ENCODE measurements at regions not wholly inside any gene's neighbourhood (a gene's known extent, or its start where the extent isn't known, plus 50 kb on each side); places are given as distances from the start of the nearest gene placed in this dataset.

DNA sequence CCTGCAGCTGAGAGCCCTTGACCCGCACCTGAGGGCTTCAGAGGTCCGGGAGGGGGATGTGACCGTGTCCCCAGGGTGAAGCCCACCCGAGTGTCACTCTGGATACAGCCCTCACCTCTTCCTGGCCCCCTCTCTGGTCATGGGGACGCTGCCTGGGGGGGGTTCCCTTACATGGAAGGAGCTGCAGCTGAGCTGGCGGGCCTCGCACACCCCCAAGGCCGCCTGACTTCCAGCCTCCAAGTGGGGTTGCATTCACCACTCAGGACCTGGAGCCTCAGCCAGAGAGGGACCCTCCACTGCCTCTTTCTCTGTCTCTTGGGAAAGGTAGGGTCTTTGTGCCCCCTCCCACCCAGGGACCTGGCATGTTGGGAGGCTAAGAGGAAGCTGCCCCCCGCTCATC lies 284.6 kb downstream of the SEC14L1 start:
- no peak for DNase-seq (ENCODE audit: extremely low read depth, low read depth)
- TF ChIP-seq CTCF (IDR thresholded peaks at IDR 0.05; ENCODE audit: low read depth, low read length) = no peak

DNA sequence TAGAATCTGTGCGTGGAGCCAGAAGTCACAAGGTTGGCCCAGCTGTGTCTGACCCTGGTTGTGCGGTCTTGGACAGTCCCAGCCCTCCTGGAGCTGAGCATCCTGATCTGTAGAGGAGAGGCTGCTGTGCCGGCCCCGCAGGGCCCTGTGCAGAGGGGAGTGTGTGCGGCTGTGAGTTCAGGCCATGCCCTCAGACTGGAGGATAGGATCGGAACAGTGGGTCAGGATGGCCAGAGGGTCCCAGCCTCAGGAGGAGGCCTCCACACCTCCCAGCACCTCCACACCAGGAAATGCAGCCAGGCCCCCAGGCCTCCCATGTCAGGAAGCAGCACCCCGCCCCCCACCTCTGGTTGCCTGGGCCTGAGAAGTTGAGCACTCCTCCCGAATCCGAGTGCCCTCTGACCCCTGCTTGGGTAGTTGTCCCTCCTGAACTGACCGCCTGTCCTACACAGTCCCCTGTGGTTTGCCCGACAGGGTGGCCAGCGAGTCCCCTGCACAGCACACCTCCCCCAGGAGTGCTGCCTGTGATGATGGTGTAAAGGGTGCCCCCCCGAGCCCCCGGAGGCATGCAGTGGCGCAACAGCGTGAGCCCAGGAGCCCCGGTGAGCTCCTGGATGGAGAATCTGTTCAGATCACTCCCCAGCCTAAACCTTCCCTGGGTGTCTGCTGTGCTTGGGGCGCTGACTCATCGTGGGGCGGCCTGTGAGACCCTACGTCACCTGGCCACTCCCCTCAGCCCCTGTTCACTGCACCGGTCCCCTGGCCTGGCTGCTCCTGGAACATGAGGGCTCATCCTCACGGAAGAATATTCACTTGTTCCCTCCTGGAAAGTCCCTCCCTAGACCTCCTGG lies 285.2 kb downstream of the SEC14L1 start:
- no peak for DNase-seq (ENCODE audit: extremely low read depth, low read depth)
- no peak for TF ChIP-seq CTCF (IDR thresholded peaks at IDR 0.05; ENCODE audit: low read depth, low read length)

- TF ChIP-seq CTCF (IDR thresholded peaks at IDR 0.05; ENCODE audit: low read depth, low read length) = no peak
- DNase-seq (ENCODE audit: extremely low read depth, low read depth) = no peak
Measured at GRCh38 chr17:77426676-77427386, 286.1 kb downstream of the SEC14L1 start.

- DNase-seq (ENCODE audit: extremely low read depth, low read depth) = no peak
Measured at GRCh38 chr17:77427391-77427991, 286.7 kb downstream of the SEC14L1 start.

DNA sequence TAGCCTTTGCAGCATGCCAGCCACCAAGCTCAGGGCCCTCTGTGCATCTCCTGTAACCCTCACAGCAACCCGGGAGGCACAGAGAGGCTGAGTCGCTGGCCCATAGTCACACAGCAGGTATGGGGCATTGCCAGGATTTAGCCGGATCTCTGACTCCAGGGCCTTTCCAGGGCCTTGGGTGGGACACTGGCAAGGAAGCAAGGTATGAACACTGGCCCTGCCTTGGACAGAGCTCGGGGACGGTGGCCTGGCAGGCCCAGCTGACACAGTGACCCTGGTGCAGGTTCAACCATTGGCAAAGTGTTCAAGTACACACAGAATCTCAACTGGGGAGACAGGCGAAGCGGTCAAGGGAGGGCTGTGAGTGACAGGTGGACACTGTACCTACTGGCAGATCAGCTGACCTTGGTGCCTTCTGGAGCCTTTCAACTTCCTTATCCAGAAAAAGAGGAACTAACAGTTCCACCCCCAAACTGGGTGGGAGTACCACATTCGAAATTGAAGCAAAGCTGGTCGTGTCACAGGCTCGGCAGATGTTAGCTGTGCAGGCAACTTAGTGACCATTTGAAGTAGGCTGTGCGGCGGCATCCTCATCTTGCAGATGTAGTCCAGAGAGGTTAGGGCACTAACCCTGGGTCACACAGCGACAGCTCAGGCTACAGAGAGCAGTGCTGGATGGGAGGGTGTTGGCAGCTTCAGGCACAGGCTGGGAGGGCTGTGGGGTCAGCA lies 287.4 kb downstream of the SEC14L1 start:
- TF ChIP-seq CTCF (IDR thresholded peaks at IDR 0.05; ENCODE audit: low read depth, low read length) = no peak
- DNase-seq (ENCODE audit: extremely low read depth, low read depth) = no peak

More at GRCh38 chr17:77427391-77427991, 286.7 kb downstream of the SEC14L1 start:
- TF ChIP-seq CTCF (IDR thresholded peaks at IDR 0.05; ENCODE audit: low read depth, low read length) = no peak

- no peak for TF ChIP-seq CTCF (IDR thresholded peaks at IDR 0.05; ENCODE audit: low read depth, low read length)
- no peak for DNase-seq (ENCODE audit: extremely low read depth, low read depth)
Measured at GRCh38 chr17:77428749-77429368, 288.1 kb downstream of the SEC14L1 start.

Data from AG09319 (cell line).